ENCODE measurements at regions not wholly inside any gene's neighbourhood (a gene's known extent, or its start where the extent isn't known, plus 50 kb on each side); places are given as distances from the start of the nearest gene placed in this dataset.

DNA sequence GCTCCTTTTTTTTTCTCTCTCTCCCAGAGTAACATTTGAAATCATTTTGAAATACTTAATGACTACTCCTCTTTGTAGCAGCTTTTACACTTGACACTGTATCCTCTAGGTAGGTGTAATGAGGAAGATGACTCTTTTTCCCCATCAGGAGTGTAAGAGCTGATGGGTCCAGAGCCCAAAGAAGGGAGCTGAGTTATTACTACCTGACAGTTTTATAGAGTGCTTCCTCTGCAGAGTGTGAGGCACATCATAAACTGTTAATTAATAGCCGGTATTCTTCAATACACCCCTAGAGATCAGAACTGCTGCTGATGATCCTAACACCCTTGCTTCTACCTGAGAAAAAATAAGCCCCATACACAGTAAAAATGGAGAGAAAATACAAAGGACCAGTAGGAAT lies 279.8 kb upstream of the SEMA3A start:
- SMC1A ChIA-PET (ENCODE audit: uncharacterized antibody, unreplicated experiment), result no interaction called here
- FAIRE-seq (no peak), DNase-seq (ENCODE audit: low read depth, low spot score) (no peak), ATAC-seq (no peak)
- RAD21 ChIA-PET (ENCODE audit: unreplicated experiment), result no interaction called here
- POLR2A ChIA-PET, result no interaction called here
- TF ChIP-seq CHD1 (IDR thresholded peaks at IDR 0.05; ENCODE audit: low read depth, low read length), result no peak
- TF ChIP-seq, protein P1, sequence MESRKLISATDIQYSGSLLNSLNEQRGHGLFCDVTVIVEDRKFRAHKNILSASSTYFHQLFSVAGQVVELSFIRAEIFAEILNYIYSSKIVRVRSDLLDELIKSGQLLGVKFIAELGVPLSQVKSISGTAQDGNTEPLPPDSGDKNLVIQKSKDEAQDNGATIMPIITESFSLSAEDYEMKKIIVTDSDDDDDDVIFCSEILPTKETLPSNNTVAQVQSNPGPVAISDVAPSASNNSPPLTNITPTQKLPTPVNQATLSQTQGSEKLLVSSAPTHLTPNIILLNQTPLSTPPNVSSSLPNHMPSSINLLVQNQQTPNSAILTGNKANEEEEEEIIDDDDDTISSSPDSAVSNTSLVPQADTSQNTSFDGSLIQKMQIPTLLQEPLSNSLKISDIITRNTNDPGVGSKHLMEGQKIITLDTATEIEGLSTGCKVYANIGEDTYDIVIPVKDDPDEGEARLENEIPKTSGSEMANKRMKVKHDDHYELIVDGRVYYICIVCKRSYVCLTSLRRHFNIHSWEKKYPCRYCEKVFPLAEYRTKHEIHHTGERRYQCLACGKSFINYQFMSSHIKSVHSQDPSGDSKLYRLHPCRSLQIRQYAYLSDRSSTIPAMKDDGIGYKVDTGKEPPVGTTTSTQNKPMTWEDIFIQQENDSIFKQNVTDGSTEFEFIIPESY (IDR thresholded peaks at IDR 0.05), result no peak
- no peak for TF ChIP-seq TAF1 (IDR thresholded peaks at IDR 0.05; ENCODE audit: borderline replicate concordance, low read depth, low read length)
- no peak for TF ChIP-seq SMAD5 (IDR thresholded peaks at IDR 0.05; ENCODE audit: low read depth)
- TF ChIP-seq MYB (IDR thresholded peaks at IDR 0.05; ENCODE audit: borderline replicate concordance, low read depth, low read length), result no peak
- Histone ChIP-seq H3K4me2 (ENCODE audit: control insufficient read depth, insufficient read depth) (no peak overlapping the region), H3K9me3 (replicated peaks; ENCODE audit: control insufficient read depth, insufficient read depth, low read length) (no peaks in the 10 kb centered on the region), H2AFZ (ENCODE audit: control insufficient read depth, low read depth, low read length) (no peak overlapping the region), H3K9ac (ENCODE audit: control insufficient read depth, insufficient read depth, low read length) (no peak overlapping the region), H3K36me3 (ENCODE audit: control insufficient read depth in 2 of 2, insufficient read depth in 2 of 2, low read length in 1 of 2) (no peaks in the 10 kb centered on the region), H3K4me1 (ENCODE audit: control insufficient read depth, insufficient read depth, low read length) (no peaks in the 10 kb centered on the region), H3K4me3 (no peak overlapping the region), H4K20me1 (ENCODE audit: control insufficient read depth, insufficient read depth) (no peaks in the 10 kb centered on the region), H3K27ac (ENCODE audit: control insufficient read depth, insufficient read depth) (no peak overlapping the region), H3K27me3 (replicated peaks in 1 of 2; ENCODE audit: control insufficient read depth in 2 of 2, insufficient read depth in 2 of 2, low read length in 1 of 2) (no peaks in the 10 kb centered on the region), H3K79me2 (ENCODE audit: control insufficient read depth, insufficient read depth, low read length) (no peaks in the 10 kb centered on the region)
- WGBS (ENCODE audit: insufficient coverage, insufficient replicate concordance, low lambda C conversion rate, missing lambda C conversion rate), result 11% methylated on average over 1 of the region's 1 CpG
- no TSS peak for BruUV-seq (replicated peaks)
- in situ Hi-C loops (cut with MboI) (no loop called here), intact Hi-C loops (cut with micrococcal nuclease; ENCODE audit: unreplicated experiment) (no loop called here)
- CTCF ChIA-PET, result no interaction called here

- RAD21 ChIA-PET (ENCODE audit: unreplicated experiment), result no interaction called here
- no peak for FAIRE-seq
- no peak for TF ChIP-seq IRF3 (IDR thresholded peaks at IDR 0.05)
- no peak for TF ChIP-seq SPI1 (IDR thresholded peaks at IDR 0.05; ENCODE audit: borderline replicate concordance, insufficient read depth, low read depth, low read length)
- no peak for TF ChIP-seq TAF1 (IDR thresholded peaks at IDR 0.05; ENCODE audit: borderline replicate concordance, low read depth, low read length)
- TF ChIP-seq RBBP5 (conservative IDR thresholded peaks at IDR 0.05), result no peak
- TF ChIP-seq NFYA (IDR thresholded peaks at IDR 0.05; ENCODE audit: borderline replicate concordance, low read depth, low read length), result no peak
- no peak for TF ChIP-seq PBX3 (IDR thresholded peaks at IDR 0.05; ENCODE audit: insufficient replicate concordance, low read depth, low read length)
- no peak for TF ChIP-seq HCFC1 (IDR thresholded peaks at IDR 0.05; ENCODE audit: low read length)
- TF ChIP-seq, protein P2, sequence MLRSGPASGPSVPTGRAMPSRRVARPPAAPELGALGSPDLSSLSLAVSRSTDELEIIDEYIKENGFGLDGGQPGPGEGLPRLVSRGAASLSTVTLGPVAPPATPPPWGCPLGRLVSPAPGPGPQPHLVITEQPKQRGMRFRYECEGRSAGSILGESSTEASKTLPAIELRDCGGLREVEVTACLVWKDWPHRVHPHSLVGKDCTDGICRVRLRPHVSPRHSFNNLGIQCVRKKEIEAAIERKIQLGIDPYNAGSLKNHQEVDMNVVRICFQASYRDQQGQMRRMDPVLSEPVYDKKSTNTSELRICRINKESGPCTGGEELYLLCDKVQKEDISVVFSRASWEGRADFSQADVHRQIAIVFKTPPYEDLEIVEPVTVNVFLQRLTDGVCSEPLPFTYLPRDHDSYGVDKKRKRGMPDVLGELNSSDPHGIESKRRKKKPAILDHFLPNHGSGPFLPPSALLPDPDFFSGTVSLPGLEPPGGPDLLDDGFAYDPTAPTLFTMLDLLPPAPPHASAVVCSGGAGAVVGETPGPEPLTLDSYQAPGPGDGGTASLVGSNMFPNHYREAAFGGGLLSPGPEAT (IDR thresholded peaks at IDR 0.05; ENCODE audit: low read depth), result no peak
- no peak for TF ChIP-seq YY1 (IDR thresholded peaks at IDR 0.05; ENCODE audit: low read depth, low read length)
- no peak for TF ChIP-seq NBN (IDR thresholded peaks at IDR 0.05)
Observed at GRCh38 chr7:84471576-84471975, 277.0 kb upstream of the SEMA3A start.

More at GRCh38 chr7:84471576-84471975, 277.0 kb upstream of the SEMA3A start:
- in situ Hi-C loops (cut with MboI), result no loop called here
- no peak for ATAC-seq
- H3K79me2 ChIP-seq (ENCODE audit: control insufficient read depth, insufficient read depth, low read length), result no peaks in the 10 kb centered on the region
- no peak overlapping the region for H2AFZ ChIP-seq (ENCODE audit: control insufficient read depth, low read depth, low read length)
- 30% methylated on average over 1 of the region's 1 CpG for WGBS (ENCODE audit: insufficient coverage, insufficient replicate concordance, low lambda C conversion rate, missing lambda C conversion rate)
- no peaks in the 10 kb centered on the region for H4K20me1 ChIP-seq (ENCODE audit: control insufficient read depth, insufficient read depth)
- ChIA-PET SMC1A (ENCODE audit: uncharacterized antibody, unreplicated experiment) (no interaction called here), CTCF (interaction anchor here (1.0 kb wide), 1 partner anchor 538 kb away, joined by 3 read pairs; no protein-coding TSS in a partner anchor), POLR2A (no interaction called here)
- H3K4me3 ChIP-seq, result no peak overlapping the region
- no peaks in the 10 kb centered on the region for H3K4me1 ChIP-seq (ENCODE audit: control insufficient read depth, insufficient read depth, low read length)
- H3K27me3 ChIP-seq (replicated peaks in 1 of 2; ENCODE audit: control insufficient read depth in 2 of 2, insufficient read depth in 2 of 2, low read length in 1 of 2), result no peaks in the 10 kb centered on the region
- H3K36me3 ChIP-seq (ENCODE audit: control insufficient read depth in 2 of 2, insufficient read depth in 2 of 2, low read length in 1 of 2), result no peaks in the 10 kb centered on the region
- DNase-seq (ENCODE audit: low read depth, low spot score), result no peak
- no peak overlapping the region for H3K4me2 ChIP-seq (ENCODE audit: control insufficient read depth, insufficient read depth)
- no TSS peak for BruUV-seq (replicated peaks)
- H3K9ac ChIP-seq (ENCODE audit: control insufficient read depth, insufficient read depth, low read length), result no peak overlapping the region
- intact Hi-C loops (cut with micrococcal nuclease; ENCODE audit: unreplicated experiment), result no loop called here
- H3K9me3 ChIP-seq (replicated peaks; ENCODE audit: control insufficient read depth, insufficient read depth, low read length), result no peaks in the 10 kb centered on the region
- H3K27ac ChIP-seq (ENCODE audit: control insufficient read depth, insufficient read depth), result no peak overlapping the region

Measured in GM12878 (cell line).